ENCODE measurements at regions not wholly inside any gene's neighbourhood (a gene's known extent, or its start where the extent isn't known, plus 50 kb on each side); places are given as distances from the start of the nearest gene placed in this dataset.

GRCh38 chr3:117005911-117006522, 296.4 kb downstream of the TUSC7 start:
- TF ChIP-seq CTCF (IDR thresholded peaks at IDR 0.05; ENCODE audit: control insufficient read depth, insufficient read depth, low read depth, low read length, missing control alignments): no peak
- no peak overlapping the region for H3K4me3 ChIP-seq (ENCODE audit: control insufficient read depth, low read depth, low read length)
- no peak for DNase-seq (ENCODE audit: low read depth)

GRCh38 chr3:117010318-117010717, 300.7 kb downstream of the TUSC7 start:
- no peak overlapping the region for H3K4me3 ChIP-seq (ENCODE audit: control insufficient read depth, low read depth, low read length)

GRCh38 chr3:117011687-117012250, 302.2 kb downstream of the TUSC7 start:
- no peak for DNase-seq (ENCODE audit: low read depth)
- TF ChIP-seq CTCF (IDR thresholded peaks at IDR 0.05; ENCODE audit: control insufficient read depth, insufficient read depth, low read depth, low read length, missing control alignments): no peak
- no peak overlapping the region for H3K4me3 ChIP-seq (ENCODE audit: control insufficient read depth, low read depth, low read length)

More at GRCh38 chr3:117010318-117010717, 300.7 kb downstream of the TUSC7 start:
- no peak for DNase-seq (ENCODE audit: low read depth)
- TF ChIP-seq CTCF (IDR thresholded peaks at IDR 0.05; ENCODE audit: control insufficient read depth, insufficient read depth, low read depth, low read length, missing control alignments): no peak

- H3K4me3 ChIP-seq (ENCODE audit: control insufficient read depth, low read depth, low read length): no peak overlapping the region
- no peak for TF ChIP-seq CTCF (IDR thresholded peaks at IDR 0.05; ENCODE audit: control insufficient read depth, insufficient read depth, low read depth, low read length, missing control alignments)
- no peak for DNase-seq (ENCODE audit: low read depth)
These were observed 306.8 kb downstream of the TUSC7 start for GRCh38 chr3:117016378-117016777.

GRCh38 chr3:117017135-117017894, 307.7 kb downstream of the TUSC7 start:
- no peak for TF ChIP-seq CTCF (IDR thresholded peaks at IDR 0.05; ENCODE audit: control insufficient read depth, insufficient read depth, low read depth, low read length, missing control alignments)
- no peak for DNase-seq (ENCODE audit: low read depth)
- no peak overlapping the region for H3K4me3 ChIP-seq (ENCODE audit: control insufficient read depth, low read depth, low read length)

GRCh38 chr3:117018655-117019054, 309.1 kb downstream of the TUSC7 start:
- TF ChIP-seq CTCF (IDR thresholded peaks at IDR 0.05; ENCODE audit: control insufficient read depth, insufficient read depth, low read depth, low read length, missing control alignments): no peak
- no peak overlapping the region for H3K4me3 ChIP-seq (ENCODE audit: control insufficient read depth, low read depth, low read length)
- no peak for DNase-seq (ENCODE audit: low read depth)
